ENCODE measurements at regions not wholly inside any gene's neighbourhood (a gene's known extent, or its start where the extent isn't known, plus 50 kb on each side); places are given as distances from the start of the nearest gene placed in this dataset.

DNA sequence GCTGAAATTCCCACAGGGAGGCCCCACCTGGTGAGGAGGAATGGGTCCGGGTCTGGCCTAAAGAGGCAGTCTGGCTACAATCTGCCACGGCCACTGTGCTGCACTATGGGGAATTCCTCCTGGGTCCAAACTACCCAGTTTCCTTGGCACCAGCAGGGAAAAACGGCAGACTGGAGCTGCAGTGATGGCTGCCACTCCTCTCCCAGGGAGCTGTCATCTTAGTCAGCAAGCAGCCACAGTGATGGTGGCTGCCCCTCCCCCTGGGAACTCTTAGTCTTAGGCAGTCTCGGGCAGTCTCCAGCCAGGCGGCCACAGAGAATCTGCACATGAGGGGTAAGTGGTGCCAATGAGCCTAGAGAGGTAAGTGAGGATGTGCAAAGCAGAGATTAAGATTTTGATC lies 205.8 kb downstream of the TMEM38B start:
- H2AFZ ChIP-seq (ENCODE audit: low read length) = no peak overlapping the region
- H4K8ac ChIP-seq (replicated peaks; ENCODE audit: insufficient read length, low read depth, low read length) = no peak overlapping the region
- H3K27ac ChIP-seq (ENCODE audit: insufficient read length, low read depth, low read length) = no peak overlapping the region
- H3K79me1 ChIP-seq (ENCODE audit: insufficient read depth, low read depth, low read length, poor library complexity, severe bottlenecking) = no peaks in the 10 kb centered on the region
- H2BK15ac ChIP-seq (ENCODE audit: low read depth, low read length) = no peak overlapping the region
- no peak overlapping the region for H3K23ac ChIP-seq (ENCODE audit: insufficient read length, low read depth, low read length)
- H4K91ac ChIP-seq (ENCODE audit: insufficient read length, low read depth, low read length) = no peak overlapping the region
- H3K79me2 ChIP-seq (ENCODE audit: insufficient read depth, low read length) = no peaks in the 10 kb centered on the region
- H3T11ph ChIP-seq (ENCODE audit: low read length) = no peak overlapping the region
- H3K9me3 ChIP-seq (ENCODE audit: control insufficient read depth, low read depth, low read length) = no peaks in the 10 kb centered on the region
- no peaks in the 10 kb centered on the region for H3K23me2 ChIP-seq (ENCODE audit: insufficient read length, low read depth, low read length, poor library complexity, severe bottlenecking)
- TF ChIP-seq CTCF (conservative IDR thresholded peaks at IDR 0.05) = no peak
- H3K18ac ChIP-seq (ENCODE audit: insufficient read length, low read depth, low read length) = no peak overlapping the region
- H3K9me3 Mint-ChIP-seq = peaks cover 3 to 14% of the 10 kb centered on the region in 2 experiments; a peak in 3 of 5 replicates
- no peak overlapping the region for H2BK20ac ChIP-seq (ENCODE audit: low read depth, low read length, poor library complexity, severe bottlenecking)
- H2BK5ac ChIP-seq (ENCODE audit: insufficient read length, low read length) = no peak overlapping the region
- no peak overlapping the region for H3K9ac ChIP-seq (ENCODE audit: extremely low read depth, insufficient read length, low read length)
- H3K4me1 ChIP-seq (ENCODE audit: insufficient read depth, low read length) = no peaks in the 10 kb centered on the region
- H3K27ac Mint-ChIP-seq = no peak overlapping the region
- H3K4me3 Mint-ChIP-seq = no peak overlapping the region
- no peak overlapping the region for H2AK5ac ChIP-seq (ENCODE audit: insufficient read length, low read length)
- no peaks in the 10 kb centered on the region for H4K20me1 ChIP-seq (ENCODE audit: control insufficient read depth, insufficient read depth, insufficient read length)
- no peak overlapping the region for H3K56ac ChIP-seq (ENCODE audit: insufficient read length, low read depth, low read length)
- no CpG with 5 or more reads among the region's 5 CpGs for WGBS (ENCODE audit: extremely low coverage, insufficient read length, low lambda C conversion rate)
- no peak overlapping the region for H3K4me2 ChIP-seq (ENCODE audit: insufficient read depth, insufficient read length, low read length)
- no peaks in the 10 kb centered on the region for H3K27me3 Mint-ChIP-seq (ENCODE audit: low read depth)
- no peak overlapping the region for H2BK12ac ChIP-seq (ENCODE audit: insufficient read length, low read depth, low read length)
- peaks cover 6 to 8% of the 10 kb centered on the region in 2 experiments; a peak in 2 of 4 replicates for H3K4me1 Mint-ChIP-seq
- H3K4ac ChIP-seq (ENCODE audit: low read depth, low read length) = no peak overlapping the region
- H3K14ac ChIP-seq (ENCODE audit: insufficient read depth, low read length) = no peak overlapping the region
- no peak overlapping the region for H2BK120ac ChIP-seq (ENCODE audit: low read depth, low read length, poor library complexity, severe bottlenecking)
- no peak for DNase-seq
- H3K27me3 ChIP-seq (ENCODE audit: insufficient read depth, low read length) = no peaks in the 10 kb centered on the region
- H4K5ac ChIP-seq (ENCODE audit: insufficient read length, low read depth, low read length) = no peak overlapping the region
- H3K36me3 Mint-ChIP-seq (ENCODE audit: insufficient read depth in 1 of 3, low read depth in 3 of 3) = peaks cover 2 to 15% (median 2%) of the 10 kb centered on the region in 3 experiments; a peak in 5 of 7 replicates

All from H9 (cell line).